NCI-H187 treated with DMSO at 0.1 percent for 48 hours (cell line): ENCODE measurements at regions not wholly inside any gene's neighbourhood (a gene's known extent, or its start where the extent isn't known, plus 50 kb on each side); places are given as distances from the start of the nearest gene placed in this dataset.

Experiments used
- DNase-seq: peaks from one replicate; lab custom pipeline; 2025; lab: John Stamatoyannopoulos, UW

GRCh38 chr15:72919936-72920465 lies 132.3 kb upstream of the NEO1 start:
- DNase-seq: no peak

DNA sequence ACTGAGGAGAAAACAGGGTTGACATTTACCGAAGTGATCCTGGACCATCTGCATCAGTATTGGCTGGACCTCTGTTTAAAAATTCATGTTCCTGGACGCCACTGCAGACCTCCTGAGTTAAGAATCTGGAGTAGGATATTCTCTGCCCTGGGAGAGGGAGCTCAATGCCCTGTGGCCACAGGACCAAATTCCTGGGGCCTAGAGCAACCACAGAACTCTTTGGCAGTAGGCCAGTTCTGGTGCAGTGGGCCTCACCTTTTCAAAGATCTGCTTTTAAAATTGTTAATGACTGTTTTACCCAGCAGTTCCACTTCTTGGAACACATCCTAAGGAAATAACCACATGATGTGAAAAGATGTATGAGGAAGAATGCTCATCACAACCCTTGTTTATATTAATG lies 133.3 kb upstream of the ADPGK start:
- no peak for DNase-seq

- DNase-seq: no peak
Observed at GRCh38 chr15:72916378-72916777, 132.8 kb upstream of the ADPGK start.

GRCh38 chr15:72915843-72916242 lies 132.3 kb upstream of the ADPGK start:
- DNase-seq: no peak

DNA sequence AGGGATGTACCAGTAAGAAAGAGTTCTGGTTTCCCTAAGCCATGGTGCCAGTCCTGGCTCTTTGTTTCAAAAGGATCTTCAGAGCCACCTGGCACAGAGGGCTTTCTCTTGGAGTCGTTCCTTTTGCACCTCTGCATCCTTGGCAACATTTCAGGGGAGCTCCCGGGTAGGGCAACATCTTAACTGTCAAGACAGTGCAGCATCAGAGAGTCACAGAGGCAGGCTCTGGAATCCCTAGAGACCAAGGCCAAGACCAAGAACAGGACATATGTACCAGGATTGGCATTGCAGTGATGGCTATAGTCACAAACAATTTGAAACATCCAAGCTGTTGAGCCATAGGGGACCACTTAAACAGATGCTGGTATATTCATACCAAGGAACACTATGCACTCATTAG lies 129.4 kb upstream of the ADPGK start:
- DNase-seq: no peak

DNA sequence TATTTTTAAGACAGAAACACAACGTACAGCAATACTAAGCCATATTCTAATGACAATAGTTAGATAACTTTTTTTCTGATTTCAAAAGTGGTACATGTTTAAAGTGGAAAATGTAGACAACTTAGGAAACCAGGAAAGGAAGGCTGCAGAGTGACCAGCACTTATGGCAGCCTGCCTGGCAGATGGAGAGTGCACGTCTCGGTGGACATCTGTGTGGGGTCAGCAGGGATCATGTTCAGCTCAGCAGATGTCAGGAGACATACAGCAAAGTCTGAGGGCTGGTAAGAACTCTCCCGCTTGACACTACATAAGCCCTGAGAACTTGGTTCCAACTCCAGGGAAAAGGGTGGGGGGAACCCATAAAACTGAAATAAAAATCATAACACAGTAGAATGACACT lies 128.6 kb upstream of the ADPGK start:
- DNase-seq: no peak

DNA sequence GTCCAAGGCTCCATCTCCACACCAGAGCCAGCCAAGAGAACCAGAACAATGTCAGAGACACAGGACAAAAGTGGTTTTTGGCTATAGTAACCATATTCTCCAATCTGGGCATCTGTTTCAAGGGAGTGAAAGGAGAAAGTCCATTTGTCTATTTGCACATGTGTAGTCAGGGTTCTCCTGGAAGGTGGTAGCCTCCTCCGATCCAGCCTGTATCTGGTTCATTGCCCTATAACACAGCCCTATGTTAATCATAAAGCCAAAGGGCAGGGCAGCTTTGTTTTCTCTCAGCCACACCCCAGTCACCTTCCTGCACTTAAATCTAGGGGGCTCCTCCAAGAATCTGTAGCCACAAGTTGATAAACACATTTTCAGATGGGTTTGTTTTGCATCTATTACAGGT lies 128.1 kb upstream of the ADPGK start:
- no peak for DNase-seq

DNA sequence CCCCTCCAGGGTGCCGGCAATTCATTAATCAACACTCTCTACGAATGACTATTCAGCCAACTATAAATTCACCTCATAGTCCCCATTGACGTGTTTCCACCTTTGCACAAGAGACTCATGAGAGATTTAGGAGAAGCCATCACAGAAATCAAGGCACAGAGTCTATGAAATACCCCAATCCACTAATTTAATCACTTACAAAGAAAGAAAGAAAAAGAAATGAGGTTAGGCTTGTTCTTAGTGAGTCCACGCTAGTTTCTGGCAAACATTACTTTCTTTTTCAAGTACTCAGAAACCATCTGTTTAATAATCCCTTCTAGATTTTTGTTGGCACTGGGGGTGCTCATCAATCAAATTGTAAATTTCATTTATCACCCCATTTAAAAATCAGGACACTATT lies 125.2 kb upstream of the ADPGK start:
- DNase-seq: no peak

- no peak for DNase-seq
Observed at GRCh38 chr15:72907733-72908132, 124.2 kb upstream of the ADPGK start.

GRCh38 chr15:72902919-72903260 lies 119.3 kb upstream of the ADPGK start:
- no peak for DNase-seq

GRCh38 chr15:72902245-72902918 lies 118.8 kb upstream of the ADPGK start:
- DNase-seq: no peak

GRCh38 chr15:72892986-72893385 lies 109.4 kb upstream of the ADPGK start:
- DNase-seq: no peak

- no peak for DNase-seq
Observed at GRCh38 chr15:72890043-72890442, 106.5 kb upstream of the ADPGK start.

DNA sequence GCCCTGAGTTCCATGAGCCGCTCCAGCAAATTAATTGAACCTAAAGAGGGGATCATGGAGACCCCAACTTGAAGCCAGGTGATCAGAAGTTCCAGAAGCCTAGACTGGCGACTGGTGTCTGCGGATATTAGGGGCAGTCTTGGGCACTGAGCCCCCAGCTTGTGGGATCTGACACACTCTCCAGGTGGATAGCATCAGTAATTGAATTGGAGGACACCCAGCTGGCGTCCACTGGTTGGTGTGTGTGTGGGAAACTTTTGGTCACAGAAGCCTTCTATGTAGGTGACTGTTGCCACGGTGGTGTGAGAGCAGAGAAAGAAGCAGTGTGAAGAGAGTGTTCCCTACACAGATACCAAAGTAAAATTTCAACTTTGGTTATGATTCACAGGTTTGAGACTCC lies 106.0 kb upstream of the ADPGK start:
- DNase-seq: no peak

GRCh38 chr15:72888811-72889210 lies 105.3 kb upstream of the ADPGK start:
- DNase-seq: no peak

DNA sequence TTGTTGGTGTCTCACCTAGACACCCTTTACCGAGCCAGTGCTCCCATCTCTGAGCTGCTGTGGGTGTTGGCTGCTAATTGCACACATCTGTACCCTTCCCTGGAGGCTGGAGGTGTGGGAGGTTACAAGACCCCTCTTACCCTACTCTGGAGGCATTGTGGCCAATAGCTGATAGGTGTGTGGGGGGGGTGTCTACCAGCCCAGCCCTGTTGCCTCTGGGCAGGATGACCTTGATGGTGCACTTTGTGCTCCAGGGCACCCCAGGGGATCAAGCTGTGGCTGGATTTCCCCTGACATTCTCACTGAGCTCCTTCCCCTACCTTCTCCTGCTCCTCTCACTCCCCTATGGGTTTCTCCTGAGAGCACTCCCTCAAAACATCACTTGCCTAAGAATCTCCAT lies 104.7 kb upstream of the ADPGK start:
- DNase-seq: no peak

- no peak for DNase-seq
Observed at GRCh38 chr15:72887376-72887775, 103.8 kb upstream of the ADPGK start.

DNA sequence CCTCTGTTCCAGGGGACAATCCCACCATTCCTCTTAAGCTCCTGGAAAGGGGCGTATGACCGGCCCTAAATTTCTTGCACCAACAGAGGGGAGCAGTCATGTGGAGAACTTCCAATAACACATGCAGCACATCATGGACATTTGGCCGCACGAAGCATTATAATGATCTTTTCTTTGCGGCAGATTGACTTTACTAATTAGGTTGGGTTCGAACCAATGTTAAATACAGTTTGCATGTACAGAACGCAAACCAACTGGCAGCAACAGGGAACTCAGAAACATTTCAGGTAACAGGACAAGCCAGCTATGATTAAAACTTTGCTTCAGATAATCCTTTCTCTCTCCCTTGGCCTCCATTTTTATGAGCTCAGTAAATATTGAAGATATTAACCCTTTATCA lies 100.8 kb upstream of the ADPGK start:
- DNase-seq: no peak

GRCh38 chr15:72873379-72874233 lies 90.0 kb upstream of the ADPGK start:
- no peak for DNase-seq

DNA sequence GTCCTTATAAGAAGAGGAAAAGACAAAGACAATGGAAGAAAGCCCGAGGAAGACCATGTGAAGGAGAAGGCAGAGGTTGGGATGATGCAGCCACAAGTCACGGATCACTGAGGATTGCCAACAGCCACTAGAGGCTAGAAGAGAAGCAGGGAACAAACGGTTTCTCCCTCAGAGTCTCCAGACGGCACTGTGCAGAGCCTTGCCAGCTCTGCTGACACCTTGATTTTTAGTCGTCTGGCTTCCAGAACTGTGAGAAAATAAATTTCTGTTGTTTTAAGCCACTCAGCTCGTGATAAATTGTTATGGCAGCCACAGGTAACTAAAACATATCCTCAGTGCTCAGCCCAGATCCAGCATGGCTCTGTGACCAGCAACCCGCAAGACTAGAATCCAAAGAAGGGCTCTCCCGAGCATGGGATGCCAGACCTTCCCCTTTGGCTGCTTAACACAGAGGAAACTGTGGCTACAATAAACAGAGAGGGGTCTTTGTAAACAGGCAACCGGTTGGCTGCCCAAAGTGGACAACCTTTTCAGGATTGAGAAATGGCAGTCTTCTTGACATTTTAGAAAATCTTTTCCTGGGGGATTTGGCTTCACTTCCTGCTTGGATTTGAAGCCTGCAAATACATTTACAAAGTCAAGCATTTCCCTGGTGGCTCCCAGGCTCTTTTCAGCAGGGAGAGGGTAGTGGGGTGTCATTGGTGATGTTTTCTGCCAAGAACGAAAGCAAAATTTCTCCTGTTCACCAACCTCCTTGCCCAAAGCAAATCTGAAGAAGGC lies 88.7 kb upstream of the ADPGK start:
- no peak for DNase-seq

- DNase-seq: no peak
Observed at GRCh38 chr15:72866866-72867616, 83.5 kb upstream of the ADPGK start.

DNA sequence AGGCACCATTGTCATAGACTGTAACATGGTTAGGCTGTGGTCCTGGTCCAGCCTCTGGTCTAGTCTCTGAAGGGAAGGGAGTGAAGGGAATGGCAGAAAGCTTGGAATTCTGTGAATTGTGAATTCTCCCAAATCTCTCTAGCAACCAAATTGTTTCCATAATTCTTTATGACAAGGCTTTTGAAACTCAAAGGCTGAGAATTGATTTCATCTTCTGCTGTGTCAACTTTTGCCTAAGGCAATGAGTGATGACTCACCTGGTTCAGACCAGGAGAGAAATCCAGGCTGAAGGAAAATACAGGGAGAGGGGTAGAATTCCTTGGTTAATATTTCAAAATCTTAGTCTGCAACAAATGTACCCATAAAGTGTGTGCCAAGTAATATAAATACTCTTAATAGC lies 82.6 kb upstream of the ADPGK start:
- no peak for DNase-seq
